NOMO-1 (cell line): ENCODE measurements at regions not wholly inside any gene's neighbourhood (a gene's known extent, or its start where the extent isn't known, plus 50 kb on each side); places are given as distances from the start of the nearest gene placed in this dataset.
A peak's percentile ranks its signal among the peaks of the same experiment; 100 is the strongest.

ENCODE experiments used
- DNase-seq, 2 experiments: peaks; one replicate each; lab custom pipeline; 2025; ENCODE audit not compliant: unreplicated experiment in 2 of 2; lab: John Stamatoyannopoulos, UW

GRCh38 chr20:60652046-60652445 lies 600.0 kb upstream of the CDH4 start:
- no peak for DNase-seq

- no peak for DNase-seq
Measured at GRCh38 chr20:60652615-60653014, 599.4 kb upstream of the CDH4 start.

GRCh38 chr20:60653111-60653845 lies 598.8 kb upstream of the CDH4 start:
- peak; percentile 78 to 83 for DNase-seq

- no peak for DNase-seq
Measured at GRCh38 chr20:60658681-60659080, 593.4 kb upstream of the CDH4 start.

GRCh38 chr20:60659240-60659639 lies 592.8 kb upstream of the CDH4 start:
- no peak for DNase-seq

- DNase-seq = no peak
Measured at GRCh38 chr20:60662307-60662706, 589.8 kb upstream of the CDH4 start.

GRCh38 chr20:60664106-60664505 lies 588.0 kb upstream of the CDH4 start:
- no peak for DNase-seq

GRCh38 chr20:60667641-60668040 lies 584.4 kb upstream of the CDH4 start:
- no peak for DNase-seq

- DNase-seq = no peak
Measured at GRCh38 chr20:60669211-60669610, 582.9 kb upstream of the CDH4 start.

- DNase-seq = no peak
Measured at GRCh38 chr20:60676011-60676410, 576.0 kb upstream of the CDH4 start.

GRCh38 chr20:60677819-60678218 lies 574.2 kb upstream of the CDH4 start:
- DNase-seq = no peak

- DNase-seq = no peak
Measured at GRCh38 chr20:60680554-60680953, 571.5 kb upstream of the CDH4 start.

- DNase-seq = no peak
Measured at GRCh38 chr20:60687213-60687612, 564.8 kb upstream of the CDH4 start.

GRCh38 chr20:60690771-60691170 lies 561.3 kb upstream of the CDH4 start:
- DNase-seq = no peak

- DNase-seq = peak in 1 of 2 experiments; percentile 40
Measured at GRCh38 chr20:60691966-60692615, 560.0 kb upstream of the CDH4 start.

- no peak for DNase-seq
Measured at GRCh38 chr20:60693496-60694133, 558.4 kb upstream of the CDH4 start.

GRCh38 chr20:60694763-60695162 lies 557.3 kb upstream of the CDH4 start:
- no peak for DNase-seq

GRCh38 chr20:60695226-60696000 lies 556.6 kb upstream of the CDH4 start:
- DNase-seq = peak; percentile 50 to 76

- DNase-seq = no peak
Measured at GRCh38 chr20:60697252-60697651, 554.8 kb upstream of the CDH4 start.

GRCh38 chr20:60700728-60701127 lies 551.3 kb upstream of the CDH4 start:
- DNase-seq = no peak

GRCh38 chr20:60704147-60704546 lies 547.9 kb upstream of the CDH4 start:
- no peak for DNase-seq
